Endothelial cell of umbilical vein (primary cell): ENCODE measurements at regions not wholly inside any gene's neighbourhood (a gene's known extent, or its start where the extent isn't known, plus 50 kb on each side); places are given as distances from the start of the nearest gene placed in this dataset.

Source experiments
- EZH2 ChIP-seq: IDR thresholded peaks from 2 replicates; pipeline ENCODE4 v1.6.1; 2012; ENCODE audit warnings: borderline replicate concordance, low read depth, mild to moderate bottlenecking, moderate library complexity, low read length, inconsistent platforms; ENCODE audit not compliant: severe bottlenecking
- FOS ChIP-seq: IDR thresholded peaks from 2 replicates; pipeline ENCODE4 v1.6.1; 2011; ENCODE audit warnings: mild to moderate bottlenecking, low read length, moderate library complexity, borderline replicate concordance; ENCODE audit not compliant: insufficient read depth
- GATA2 ChIP-seq: IDR thresholded peaks from 2 replicates; pipeline ENCODE4 v1.7.0; 2011; ENCODE audit warnings: low read depth, mild to moderate bottlenecking, moderate library complexity, mixed read lengths, low read length; ENCODE audit not compliant: insufficient read length, insufficient read depth
- JUN ChIP-seq: IDR thresholded peaks from 2 replicates; pipeline ENCODE4 v1.6.1; 2011; ENCODE audit warnings: borderline replicate concordance, low read depth; ENCODE audit not compliant: insufficient read length, insufficient read depth
- MYC ChIP-seq: IDR thresholded peaks from one replicate; pipeline ENCODE4 v1.6.1; 2011; ENCODE audit warnings: mild to moderate bottlenecking, low read depth, low read length
- POLR2A ChIP-seq: IDR thresholded peaks from 2 replicates; pipeline ENCODE4 v1.6.1; 2012; ENCODE audit warnings: low read depth, mild to moderate bottlenecking, control low read depth, low read length
- POLR2AphosphoS5 ChIP-seq: IDR thresholded peaks from 2 replicates; pipeline ENCODE4 v1.6.1; 2012; ENCODE audit warnings: low read depth, mild to moderate bottlenecking, control low read depth, low read length, moderate library complexity; ENCODE audit not compliant: insufficient read depth
- TF ChIP-seq, protein P1 (sequence below), 2 donors: IDR thresholded peaks; 1 replicate in 1 of 2; 2 replicates in 1 of 2; pipeline ENCODE4 v1.5.1; 2011; ENCODE audit warnings: low read length in 2 of 2, mild to moderate bottlenecking in 2 of 2, moderate library complexity in 2 of 2, control low read depth in 1 of 2, inconsistent platforms in 1 of 2, low read depth in 1 of 2; ENCODE audit not compliant: insufficient read depth in 1 of 2; ENCODE audit errors: extremely low read depth in 1 of 2
- TF ChIP-seq, protein P2 (sequence below): IDR thresholded peaks from 2 replicates; pipeline ENCODE4 v1.6.1; 2011; ENCODE audit not compliant: insufficient read depth, insufficient read length

DNA sequence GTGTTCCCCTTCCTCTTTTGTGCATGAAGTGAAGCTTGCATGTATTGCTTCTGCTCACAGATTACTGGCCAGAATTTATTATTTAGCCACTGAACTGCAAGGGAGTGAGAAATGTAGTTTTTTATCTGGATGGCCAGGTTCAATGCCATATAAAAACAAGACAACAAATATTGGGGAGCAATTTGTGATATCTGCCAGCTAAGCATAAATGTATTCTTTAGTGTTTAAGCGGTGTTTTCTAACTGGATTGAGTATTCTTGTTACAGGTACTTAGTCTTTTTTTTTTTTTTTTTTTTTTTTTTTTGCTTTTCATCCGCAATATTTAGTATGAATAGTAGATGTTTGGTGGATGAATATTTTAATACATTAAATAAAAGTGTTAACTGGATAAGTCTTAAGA lies 158.2 kb downstream of the TFAP2B start:
- TF ChIP-seq POLR2AphosphoS5 (no peak), POLR2A (no peak), EZH2 (no peak), FOS (no peak), MYC (no peak), GATA2 (no peak), JUN (no peak)
- TF ChIP-seq, protein P1, sequence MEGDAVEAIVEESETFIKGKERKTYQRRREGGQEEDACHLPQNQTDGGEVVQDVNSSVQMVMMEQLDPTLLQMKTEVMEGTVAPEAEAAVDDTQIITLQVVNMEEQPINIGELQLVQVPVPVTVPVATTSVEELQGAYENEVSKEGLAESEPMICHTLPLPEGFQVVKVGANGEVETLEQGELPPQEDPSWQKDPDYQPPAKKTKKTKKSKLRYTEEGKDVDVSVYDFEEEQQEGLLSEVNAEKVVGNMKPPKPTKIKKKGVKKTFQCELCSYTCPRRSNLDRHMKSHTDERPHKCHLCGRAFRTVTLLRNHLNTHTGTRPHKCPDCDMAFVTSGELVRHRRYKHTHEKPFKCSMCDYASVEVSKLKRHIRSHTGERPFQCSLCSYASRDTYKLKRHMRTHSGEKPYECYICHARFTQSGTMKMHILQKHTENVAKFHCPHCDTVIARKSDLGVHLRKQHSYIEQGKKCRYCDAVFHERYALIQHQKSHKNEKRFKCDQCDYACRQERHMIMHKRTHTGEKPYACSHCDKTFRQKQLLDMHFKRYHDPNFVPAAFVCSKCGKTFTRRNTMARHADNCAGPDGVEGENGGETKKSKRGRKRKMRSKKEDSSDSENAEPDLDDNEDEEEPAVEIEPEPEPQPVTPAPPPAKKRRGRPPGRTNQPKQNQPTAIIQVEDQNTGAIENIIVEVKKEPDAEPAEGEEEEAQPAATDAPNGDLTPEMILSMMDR (IDR thresholded peaks at IDR 0.05; ENCODE audit: extremely low read depth in 1 of 2, insufficient read depth in 1 of 2, low read depth in 1 of 2, low read length in 2 of 2) = no peak
- TF ChIP-seq, protein P2, sequence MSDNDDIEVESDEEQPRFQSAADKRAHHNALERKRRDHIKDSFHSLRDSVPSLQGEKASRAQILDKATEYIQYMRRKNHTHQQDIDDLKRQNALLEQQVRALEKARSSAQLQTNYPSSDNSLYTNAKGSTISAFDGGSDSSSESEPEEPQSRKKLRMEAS = no peak
